CD4-positive, alpha-beta T cell treated with Interleukin-2 at 100 ng/mL for 4 hours (primary cell): ENCODE measurements at regions not wholly inside any gene's neighbourhood (a gene's known extent, or its start where the extent isn't known, plus 50 kb on each side); places are given as distances from the start of the nearest gene placed in this dataset.

Experiments used
- DNase-seq: peaks from one replicate; pipeline ENCODE4 v3.0.0-alpha.2; 2020; ENCODE audit warnings: low spot score

DNA sequence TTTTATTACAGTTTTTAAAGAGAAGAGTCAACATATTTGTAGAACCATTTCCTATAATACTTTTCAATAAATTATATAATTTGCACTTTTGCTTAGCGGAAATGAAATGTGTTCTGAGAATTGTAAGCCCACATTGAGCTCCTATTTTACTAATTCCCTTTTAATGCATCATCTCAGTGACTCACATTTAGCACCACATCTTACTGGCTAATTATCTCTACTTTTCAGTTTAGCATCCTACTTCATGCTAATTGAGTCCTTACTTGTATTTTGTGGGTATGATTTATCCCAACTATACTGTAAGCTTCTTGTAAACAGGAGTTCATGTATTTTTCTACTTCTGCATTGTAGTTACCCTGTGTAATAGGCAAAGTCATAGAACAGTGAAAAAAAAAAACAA is 67.5 kb downstream of the TMX1 start:
- DNase-seq: no peak

DNA sequence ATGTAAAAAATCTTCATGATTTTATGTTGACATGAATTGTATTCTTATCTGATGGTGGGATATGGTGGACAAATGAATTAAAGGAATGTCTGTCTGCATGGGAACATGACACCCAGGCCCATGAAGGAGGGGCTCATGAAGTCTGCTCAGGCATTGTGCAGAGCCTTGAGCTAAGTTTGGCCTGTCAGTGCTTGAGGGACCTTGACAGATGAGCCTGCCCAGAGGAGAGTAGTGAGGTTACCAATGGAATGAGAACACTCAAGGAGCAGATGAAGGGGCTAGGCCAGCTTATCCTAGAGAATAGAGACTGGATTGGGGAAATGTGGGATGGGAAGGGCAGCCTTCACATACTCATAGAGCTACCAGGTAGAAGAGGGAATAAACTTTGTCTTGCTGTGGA is 68.8 kb downstream of the TMX1 start:
- no peak for DNase-seq

DNA sequence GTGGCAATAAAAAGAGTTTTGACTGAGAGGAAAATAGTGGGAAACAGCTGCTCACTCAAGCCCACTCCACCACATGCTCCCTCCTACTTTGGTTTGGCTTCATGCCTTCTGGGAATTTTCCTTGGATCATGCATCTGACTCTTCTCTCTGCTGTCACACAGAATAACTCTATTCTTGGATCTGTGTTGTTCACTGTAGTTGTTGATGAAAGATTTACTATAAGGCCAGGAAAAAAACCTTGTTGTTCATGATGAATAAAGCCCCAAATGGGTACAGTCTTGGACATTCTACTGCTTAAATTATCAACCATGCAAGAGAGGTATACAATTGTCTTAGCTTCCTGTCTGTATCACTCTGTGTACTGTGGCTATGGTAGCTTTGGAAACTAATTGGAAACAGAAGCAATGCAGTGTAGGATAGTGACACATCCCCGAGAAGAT is 70.5 kb downstream of the TMX1 start:
- DNase-seq: no peak

DNA sequence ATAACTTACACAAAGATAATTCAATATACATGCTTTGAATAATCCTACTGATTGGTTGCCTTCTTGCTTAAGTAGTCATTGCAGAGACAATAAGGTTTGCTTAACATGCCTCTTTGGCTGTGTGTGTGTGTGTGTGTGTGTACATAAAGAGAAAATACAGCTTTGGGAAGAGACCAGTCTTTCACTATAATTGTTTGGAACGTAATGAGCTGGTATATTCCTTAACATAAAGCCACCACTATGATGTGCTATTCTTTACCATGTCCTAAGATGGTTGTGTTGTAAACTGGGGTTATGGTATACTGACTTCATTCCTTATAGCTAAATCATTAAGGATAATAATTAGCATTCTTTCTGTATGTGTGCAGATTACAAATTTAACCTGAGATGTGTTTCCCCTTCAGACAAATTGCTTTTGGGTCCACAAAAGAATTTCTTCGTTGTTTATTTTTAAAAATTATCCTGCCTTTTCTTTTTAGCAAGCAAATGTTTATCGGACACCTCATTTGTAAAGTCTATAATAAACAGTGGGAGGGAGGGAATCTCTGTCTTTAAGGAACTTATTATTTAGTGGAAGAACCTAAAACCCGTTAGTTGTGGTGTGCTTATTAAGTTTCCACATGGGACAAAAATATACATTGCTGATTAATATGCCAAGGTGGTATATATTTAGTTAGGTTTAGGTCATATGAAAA is 74.4 kb downstream of the TMX1 start:
- no peak for DNase-seq

DNA sequence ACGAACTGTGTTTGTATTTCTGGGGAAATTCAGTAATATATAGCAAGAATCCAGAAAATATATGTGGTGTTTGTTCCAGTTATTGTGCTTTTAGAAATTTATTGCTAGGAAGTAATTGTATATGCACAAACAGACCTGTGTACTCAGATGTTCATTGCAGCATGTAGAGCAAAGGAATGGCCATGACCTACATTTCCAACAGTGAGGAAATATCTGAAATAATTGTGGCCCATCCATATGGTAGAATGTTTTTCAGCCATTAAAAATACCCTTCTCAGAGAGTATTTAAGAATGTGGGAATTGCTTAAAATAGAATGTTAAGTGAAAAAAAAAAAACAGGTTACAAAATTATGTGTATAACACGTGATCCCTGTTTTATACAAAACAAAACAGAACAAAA is 77.3 kb downstream of the TMX1 start:
- DNase-seq: no peak

DNA sequence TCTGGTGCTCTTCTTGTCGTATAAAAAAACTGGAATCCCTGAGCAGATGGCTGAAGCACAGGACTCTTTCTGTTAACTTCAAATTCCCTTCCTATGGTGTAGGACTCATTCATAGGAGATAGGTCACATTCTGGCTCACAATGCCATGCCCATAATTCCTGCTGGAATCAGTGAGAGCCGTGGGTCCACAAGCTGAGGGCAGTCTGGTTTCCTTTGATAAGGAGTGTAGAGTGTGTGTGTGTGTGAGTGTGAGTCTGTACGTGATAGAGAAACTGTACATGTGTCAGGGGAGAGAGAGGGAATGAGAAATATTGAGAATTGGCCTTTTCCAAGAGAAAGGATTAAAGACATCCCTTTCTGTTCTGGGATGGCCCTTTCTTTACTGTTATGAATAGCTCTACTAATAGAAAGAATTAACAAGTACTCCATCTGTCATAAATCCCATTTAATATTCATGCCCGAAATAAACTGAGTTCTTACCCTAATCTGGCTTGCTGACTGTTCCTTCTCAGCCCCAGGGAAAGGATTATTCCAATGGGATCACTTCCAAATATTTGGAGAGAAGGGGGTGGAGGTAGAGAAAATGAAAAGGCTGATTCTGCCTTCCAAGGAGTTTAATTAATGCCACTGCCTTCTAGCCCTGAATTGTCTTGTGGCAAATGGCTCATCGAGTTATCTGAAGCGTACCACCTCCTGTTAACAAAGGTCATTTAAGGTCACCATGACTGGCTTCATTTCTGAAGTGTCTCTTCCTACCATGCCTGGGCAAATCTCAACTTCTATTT is 79.0 kb downstream of the TMX1 start:
- DNase-seq: no peak

DNA sequence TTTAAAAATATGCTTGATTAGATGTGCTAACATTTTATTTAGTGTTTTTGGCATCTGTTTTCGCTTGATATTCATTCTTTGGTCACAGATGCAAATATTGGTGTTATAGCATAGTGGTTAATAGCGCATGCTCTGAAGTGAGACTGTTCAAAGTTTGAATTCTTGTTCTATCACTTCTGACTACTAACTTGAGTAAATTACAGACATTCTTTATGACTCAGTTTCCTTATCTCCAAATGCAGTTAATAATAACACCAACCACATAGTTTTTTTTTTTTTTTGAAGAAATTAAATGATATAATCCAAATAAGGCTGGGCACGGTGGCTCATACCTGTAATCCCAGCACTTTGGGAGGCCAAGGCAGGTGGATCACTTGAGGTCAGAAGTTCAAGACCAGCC is 81.0 kb downstream of the TMX1 start:
- DNase-seq: no peak

DNA sequence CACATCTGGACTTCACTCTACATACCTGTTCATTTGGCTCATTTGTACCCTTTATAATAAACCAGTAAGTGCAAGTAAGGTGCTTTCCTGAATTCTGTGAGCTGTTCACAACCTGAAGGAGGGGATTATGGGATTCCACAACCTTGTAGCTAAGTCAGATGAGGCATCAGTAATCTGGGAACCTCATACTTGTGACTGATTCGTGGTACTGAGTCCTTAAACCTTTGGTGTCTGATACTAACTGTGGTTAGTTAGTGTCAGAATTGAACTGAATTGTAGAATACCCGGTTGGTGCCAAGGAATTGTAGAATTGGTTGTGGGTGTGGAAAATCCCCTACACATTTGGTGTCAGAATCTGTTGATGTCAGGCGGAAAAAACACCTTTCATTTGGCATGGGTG is 83.4 kb downstream of the TMX1 start:
- no peak for DNase-seq

DNA sequence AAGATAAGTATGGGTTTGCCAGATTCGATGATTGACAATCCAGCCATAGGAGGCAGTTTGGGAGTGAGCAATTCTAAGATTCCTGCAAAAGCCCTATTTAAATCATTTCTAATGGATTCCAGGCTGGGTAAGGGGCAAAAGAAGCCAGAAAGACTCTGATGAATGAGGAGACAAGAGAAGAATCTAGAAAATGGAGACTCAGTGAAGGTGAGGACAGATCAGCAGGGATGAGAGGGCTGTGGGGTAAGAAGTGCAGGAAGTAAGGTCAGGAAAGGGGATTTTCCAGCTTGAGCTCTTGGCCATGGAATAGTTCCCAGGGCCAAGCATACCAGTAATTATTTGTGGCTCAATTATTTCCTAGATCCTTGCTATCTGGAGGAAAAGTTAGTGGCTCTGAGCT is 87.3 kb downstream of the TMX1 start:
- DNase-seq: no peak

DNA sequence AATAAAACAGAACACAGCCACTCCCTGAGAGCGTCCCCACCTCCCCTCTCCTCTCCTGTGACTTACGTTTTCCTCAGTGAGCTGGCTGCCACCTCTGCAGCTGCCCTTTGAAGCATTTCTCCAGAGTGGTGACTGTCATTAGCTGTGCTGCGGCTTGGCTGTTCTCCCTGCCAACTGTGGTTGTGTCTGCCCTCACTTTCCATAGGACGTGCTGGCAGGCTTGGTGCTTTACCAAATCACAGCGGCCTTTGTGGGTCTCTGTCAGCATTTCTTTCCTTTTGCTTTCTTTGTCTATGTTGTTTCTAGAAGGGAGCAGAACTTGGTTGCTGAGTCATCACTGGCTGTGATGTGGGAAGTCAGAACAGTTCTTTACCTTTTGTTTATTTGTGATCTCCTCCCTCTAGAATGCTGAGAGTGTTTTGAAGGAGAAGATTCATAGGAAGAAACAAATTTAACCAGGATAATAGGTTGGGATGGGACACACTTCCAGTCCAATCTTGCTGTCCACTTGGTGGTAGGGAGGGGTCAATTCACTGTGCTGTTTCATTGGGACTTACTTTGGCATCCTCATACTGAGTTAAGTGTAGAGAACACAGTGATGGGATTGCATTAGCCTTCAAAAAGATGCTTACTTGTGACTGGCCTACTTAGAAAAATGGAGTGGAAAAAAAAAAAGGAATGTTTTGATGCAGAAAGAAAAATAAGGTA is 88.2 kb downstream of the TMX1 start:
- no peak for DNase-seq

DNA sequence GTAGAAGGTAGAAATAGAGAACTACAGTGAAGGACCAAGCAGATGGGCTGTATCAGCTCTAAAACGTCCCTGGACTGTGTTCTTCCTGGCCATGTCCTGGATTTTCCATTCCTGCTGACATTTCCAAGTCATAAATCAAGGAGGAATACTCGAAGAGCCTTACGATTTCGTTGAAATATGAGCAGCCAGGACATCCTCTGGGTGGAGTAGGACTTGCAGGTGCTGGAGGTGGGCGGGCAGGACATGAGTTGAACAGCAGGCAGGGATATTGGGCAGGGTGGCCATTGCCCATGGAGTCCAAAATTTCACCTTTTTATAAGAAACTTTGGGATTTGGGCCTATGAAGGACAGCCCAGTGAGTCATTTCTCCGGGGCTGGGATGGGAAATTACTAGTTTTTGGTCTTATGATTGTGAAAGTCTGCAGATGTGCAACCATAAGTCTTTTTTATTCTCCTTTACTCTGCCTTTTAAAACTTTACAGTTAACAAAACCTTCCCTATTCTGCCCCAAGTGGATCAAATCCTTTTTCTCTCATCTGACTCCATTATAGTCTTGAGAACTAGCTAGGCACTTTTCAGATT is 88.8 kb downstream of the TMX1 start:
- DNase-seq: no peak

DNA sequence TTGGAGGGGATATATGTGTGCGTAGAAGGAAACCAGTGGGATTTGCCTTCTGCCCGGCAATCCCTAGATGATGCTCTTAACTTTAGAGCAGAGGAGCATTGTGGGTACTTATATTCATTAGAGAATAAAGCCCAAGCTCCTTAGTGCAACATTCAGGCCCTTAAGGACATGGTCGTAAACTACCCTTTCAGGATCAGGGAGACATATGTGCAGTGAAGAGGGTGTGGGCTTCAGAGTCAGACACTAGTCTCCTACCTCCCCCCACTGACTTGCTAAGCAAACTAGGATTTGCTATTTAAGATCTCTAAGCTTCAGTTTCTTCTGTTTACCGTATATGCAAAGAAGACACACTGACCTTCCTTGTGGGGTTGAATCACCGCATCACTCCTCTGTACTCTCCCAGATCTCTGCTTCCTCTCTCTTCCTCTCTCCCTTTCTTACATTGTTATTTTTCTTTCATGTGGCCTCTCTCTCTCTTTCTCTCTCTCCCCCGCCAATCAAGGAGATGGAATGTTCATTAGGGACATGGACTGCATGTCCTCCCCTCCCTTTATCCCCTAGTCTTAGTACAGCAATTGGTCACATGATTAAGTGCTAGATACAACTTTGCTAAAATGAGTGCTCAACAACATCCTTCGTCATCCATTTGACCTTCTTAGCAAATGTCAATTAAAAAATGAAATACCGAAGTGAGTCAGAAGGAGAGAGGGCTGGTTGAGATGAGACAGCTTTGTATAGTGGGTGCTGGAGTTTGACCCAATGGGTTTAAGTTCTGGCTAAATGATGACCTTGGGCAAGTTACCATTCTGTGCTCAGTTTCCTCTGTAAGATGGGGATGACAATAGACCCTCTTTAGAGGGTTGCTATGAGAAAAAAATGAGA is 91.7 kb downstream of the TMX1 start:
- DNase-seq: no peak

DNA sequence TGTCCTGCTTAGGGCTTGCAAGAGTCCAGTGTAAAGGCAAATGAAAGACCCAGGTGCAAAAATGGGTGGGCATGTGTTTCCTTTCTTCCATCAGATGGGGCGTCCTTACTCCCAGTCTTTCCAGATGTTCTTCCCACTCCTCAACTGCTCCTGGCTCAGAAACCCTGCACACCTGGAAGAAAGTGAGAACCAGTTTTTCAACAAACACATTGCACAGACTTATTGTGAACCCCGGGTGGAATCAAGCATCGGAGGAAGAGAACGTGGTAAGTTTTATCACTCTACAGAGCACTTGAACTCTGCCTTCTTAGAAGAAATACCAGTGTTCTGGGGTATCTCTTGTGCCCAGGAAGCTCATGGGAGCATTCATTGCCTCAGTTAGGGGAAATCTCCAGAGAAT is 93.3 kb downstream of the TMX1 start:
- DNase-seq: no peak

DNA sequence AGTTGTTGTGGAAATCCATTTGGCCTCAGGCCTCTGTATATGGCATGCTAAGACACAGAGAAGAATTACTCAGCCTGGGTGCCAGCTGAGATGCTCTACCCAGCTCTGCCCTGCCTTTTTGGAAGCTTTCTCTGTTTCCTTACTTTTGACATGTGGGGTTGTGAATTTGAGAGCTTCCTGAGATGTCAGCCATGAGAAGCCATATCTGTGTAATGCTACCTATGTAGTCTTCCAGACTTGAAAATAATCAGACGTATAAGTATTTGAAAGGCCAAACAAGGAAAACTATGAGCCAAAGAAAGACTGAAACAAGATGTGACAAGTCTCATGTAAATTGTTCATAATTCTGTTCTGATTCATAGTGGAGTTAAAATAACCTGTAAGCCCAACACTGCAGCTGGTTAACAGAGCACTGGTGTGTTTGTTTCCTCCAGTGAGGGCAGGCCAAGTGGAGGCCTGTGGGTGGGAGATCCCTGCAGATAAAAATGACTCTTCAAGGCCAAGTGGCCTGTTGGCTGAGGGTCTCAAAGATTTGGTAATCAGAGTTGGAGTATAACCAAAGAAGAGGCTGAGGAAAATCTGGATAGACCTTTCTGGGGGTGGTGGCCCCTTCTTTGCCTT is 94.0 kb downstream of the TMX1 start:
- DNase-seq: no peak

DNA sequence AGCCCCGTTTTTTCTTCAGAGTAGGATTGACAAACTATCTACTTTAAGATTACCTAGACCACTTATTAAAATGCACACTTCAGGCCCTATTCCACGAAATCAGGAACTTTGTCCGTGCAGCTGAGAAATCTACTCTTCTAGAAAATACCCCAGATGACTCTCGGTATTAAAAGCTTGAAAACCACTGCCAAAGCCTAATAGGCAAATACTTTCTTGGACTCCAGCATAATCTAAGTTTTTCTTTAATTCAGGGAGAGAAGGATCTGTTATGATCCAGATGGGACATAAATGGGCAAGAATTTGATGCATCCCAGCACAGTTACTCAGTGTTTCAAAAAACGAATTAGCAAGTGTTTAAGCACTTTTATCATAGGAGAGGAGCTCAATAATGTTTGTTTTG is 94.5 kb downstream of the TMX1 start:
- DNase-seq: no peak

DNA sequence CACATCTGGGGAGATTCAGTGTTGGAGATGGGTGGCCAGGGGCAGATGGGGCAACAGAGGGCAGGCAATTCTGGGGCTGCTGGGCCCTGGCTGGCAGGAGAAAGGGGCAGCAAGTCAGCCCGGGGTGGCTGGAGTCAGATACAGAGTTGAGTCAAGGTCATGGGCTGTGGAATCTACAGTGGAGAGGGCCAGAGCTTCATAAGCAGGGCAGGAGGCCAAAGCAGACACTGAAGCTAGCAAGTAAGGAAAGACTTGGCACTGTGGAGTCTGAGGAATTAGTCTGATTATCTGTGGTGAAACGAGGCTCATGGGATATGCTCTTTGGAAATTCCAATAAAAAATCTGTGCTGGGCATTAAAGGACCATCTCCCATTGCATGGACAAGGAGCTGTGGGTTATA is 95.5 kb downstream of the TMX1 start:
- no peak for DNase-seq

DNA sequence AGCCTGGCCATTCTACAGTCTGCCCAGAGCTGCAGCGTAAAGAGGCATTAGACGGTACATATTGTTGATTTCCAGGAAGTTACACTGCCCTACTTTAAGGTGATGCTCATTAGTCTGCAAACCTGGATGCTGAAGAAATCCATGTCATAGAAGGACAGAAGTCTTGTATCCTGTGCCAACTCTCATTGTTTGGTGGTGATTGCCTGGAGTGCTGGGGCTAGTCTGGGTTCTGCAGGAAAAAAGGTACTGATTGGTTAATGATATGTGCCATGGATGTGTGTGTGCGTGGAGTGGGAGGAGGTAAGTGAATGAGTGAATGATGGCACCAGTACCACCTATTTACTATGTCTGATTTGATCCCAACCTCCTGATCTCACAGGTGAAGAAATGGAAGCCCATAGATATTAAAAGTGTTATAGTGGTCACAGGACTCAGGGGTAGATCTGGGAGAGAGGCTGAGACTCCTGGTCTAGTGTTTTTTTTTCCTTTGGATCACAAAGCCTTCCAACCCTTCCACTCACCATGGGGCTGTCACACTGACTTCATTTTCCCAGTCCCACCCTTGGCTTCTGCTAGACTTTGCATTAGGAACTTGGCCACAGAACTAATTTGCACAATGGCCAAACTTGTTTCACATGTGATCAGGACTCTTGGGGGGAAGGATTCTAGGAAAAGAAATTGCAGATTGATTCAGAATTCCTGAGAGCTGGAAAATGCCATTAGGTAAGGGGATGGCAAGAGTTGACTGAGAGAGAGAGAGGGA is 96.1 kb downstream of the TMX1 start:
- DNase-seq: no peak

DNA sequence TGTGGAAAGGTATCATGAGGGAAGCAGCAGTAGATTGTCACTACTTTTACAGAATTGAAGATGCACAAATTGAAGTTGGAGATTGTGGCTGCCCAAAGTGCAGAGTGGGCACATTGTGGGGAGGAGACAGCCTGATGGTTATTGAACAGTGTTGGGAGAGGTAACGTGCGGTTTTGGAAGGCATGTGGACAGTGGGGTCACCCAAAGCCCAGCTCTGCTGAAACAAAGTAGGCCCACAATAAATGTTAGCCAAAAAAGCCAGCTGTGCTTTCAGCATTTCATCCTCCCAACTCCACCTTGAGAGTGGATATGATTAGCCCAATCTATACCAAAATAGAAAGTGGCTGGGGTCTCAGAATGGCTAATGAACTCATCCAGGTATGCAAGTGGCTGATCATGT is 96.7 kb downstream of the TMX1 start:
- DNase-seq: no peak

DNA sequence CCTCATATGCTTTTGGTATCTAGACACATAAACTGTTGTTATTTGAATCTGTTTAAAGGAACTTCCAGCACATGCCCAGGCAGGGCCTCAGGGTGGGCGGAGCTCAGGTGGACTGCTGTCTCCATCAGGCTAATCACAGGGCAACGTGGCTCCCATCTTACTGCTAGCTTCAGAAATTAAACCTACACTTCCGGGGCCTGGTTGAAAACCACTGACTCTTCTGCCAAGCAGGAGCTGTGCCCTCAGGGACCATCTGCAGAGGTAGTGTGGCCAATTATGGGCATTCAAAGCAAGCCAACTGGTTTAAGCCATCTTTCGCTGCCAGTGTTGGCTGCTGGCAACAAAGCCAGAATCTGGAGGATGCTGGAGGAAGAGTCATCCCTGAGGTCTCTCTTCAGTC is 97.5 kb downstream of the TMX1 start:
- no peak for DNase-seq

DNA sequence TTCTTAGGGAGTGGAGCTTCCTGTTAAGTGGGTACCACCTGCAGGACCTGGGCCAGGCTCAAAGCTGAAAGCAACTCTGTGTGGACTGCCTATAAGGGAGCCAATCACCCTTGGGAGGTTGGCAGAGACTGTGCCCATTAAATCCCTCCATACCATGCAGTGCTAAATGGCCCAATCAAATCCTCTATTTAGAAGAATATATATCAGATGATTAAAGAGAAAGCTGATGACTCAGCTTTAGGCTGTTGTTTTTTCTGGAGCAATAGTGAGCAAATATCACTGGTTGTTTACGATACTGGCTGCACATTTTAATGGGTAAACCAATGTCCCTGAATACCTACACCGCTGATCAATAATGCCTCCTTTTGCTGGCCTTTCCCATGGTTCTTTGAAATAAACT is 101.3 kb downstream of the TMX1 start:
- no peak for DNase-seq

DNA sequence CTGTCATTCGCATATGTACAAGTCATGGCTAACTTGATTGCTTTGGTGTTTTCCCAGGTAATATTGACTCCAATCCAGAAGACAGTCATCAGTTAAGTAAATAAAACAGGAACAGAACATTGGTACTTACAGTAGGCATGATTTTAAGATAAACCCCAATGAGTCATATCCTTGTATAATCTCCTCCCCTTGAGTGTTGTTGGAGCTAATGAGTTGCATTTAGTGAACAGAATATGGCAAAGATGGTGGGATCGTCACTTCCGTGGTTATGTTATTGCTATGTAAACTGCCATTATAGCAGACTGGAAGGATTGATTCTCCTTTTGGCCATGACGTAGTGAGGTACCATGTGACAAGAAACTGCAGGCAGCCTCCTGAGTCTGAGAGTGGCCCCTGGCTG is 102.2 kb downstream of the TMX1 start:
- DNase-seq: no peak
